ENCODE measurements at regions not wholly inside any gene's neighbourhood (a gene's known extent, or its start where the extent isn't known, plus 50 kb on each side); places are given as distances from the start of the nearest gene placed in this dataset.

DNA sequence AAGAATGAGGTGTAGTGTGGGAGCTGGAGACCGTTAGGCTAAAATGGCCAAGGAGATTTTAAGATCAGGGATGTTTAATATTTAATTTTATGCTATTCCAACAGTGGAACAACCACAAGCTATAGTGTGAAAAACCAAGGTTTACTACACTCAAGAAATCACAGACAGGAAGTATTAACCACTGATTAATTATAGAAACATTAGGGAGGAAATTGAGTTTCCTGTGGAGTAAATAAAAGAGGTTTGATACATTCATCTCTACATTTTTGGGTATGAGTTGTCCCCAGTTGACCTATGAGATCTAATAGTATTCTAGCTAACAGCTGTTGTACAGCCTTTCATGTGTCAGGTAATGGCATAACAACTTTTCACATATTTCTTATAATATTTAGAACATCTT is 103.7 kb upstream of the MPDZ start:
- DNase-seq (ENCODE audit: extremely low spot score, unreplicated experiment): no peak
- H3K4me3 Mint-ChIP-seq: no peak overlapping the region

DNA sequence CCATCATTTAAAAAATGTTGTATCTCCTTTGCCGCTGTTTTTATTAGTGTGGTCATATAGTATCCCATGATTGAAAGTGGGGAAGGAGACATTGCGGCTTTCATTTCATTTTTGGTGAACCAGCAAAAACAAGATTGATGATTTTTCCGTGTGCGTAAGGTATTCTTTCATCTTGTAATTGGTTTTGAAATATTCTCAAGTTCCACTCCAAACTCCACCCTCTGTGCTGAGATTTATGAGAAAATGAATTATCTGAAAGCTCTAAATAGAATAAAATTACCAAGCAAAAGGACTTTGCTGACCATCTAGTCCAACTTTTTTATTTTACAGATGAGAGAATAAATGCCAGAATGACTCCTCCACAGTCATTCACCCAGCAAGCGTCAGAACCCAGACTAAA is 103.1 kb upstream of the MPDZ start:
- peaks cover 5% of the 10 kb centered on the region for H3K36me3 Mint-ChIP-seq
- peaks cover 3% of the 10 kb centered on the region for H3K4me1 Mint-ChIP-seq (ENCODE audit: unreplicated experiment)
- no peak overlapping the region for H3K27ac Mint-ChIP-seq
- no peaks in the 10 kb centered on the region for H3K27me3 Mint-ChIP-seq
- TF ChIP-seq, protein P1, sequence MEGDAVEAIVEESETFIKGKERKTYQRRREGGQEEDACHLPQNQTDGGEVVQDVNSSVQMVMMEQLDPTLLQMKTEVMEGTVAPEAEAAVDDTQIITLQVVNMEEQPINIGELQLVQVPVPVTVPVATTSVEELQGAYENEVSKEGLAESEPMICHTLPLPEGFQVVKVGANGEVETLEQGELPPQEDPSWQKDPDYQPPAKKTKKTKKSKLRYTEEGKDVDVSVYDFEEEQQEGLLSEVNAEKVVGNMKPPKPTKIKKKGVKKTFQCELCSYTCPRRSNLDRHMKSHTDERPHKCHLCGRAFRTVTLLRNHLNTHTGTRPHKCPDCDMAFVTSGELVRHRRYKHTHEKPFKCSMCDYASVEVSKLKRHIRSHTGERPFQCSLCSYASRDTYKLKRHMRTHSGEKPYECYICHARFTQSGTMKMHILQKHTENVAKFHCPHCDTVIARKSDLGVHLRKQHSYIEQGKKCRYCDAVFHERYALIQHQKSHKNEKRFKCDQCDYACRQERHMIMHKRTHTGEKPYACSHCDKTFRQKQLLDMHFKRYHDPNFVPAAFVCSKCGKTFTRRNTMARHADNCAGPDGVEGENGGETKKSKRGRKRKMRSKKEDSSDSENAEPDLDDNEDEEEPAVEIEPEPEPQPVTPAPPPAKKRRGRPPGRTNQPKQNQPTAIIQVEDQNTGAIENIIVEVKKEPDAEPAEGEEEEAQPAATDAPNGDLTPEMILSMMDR (conservative IDR thresholded peaks at IDR 0.05): no peak
- DNase-seq (ENCODE audit: extremely low spot score, unreplicated experiment): no peak
- peaks cover 7% of the 10 kb centered on the region for H3K9me3 Mint-ChIP-seq
- H3K4me3 Mint-ChIP-seq: no peak overlapping the region

More for the DNA sequence above, 103.7 kb upstream of the MPDZ start:
- peaks cover 7% of the 10 kb centered on the region for H3K9me3 Mint-ChIP-seq
- H3K27me3 Mint-ChIP-seq: no peaks in the 10 kb centered on the region
- H3K36me3 Mint-ChIP-seq: peaks cover 5% of the 10 kb centered on the region
- H3K27ac Mint-ChIP-seq: no peak overlapping the region
- peaks cover 4% of the 10 kb centered on the region for H3K4me1 Mint-ChIP-seq (ENCODE audit: unreplicated experiment)
- TF ChIP-seq, protein P1 (conservative IDR thresholded peaks at IDR 0.05): no peak

DNA sequence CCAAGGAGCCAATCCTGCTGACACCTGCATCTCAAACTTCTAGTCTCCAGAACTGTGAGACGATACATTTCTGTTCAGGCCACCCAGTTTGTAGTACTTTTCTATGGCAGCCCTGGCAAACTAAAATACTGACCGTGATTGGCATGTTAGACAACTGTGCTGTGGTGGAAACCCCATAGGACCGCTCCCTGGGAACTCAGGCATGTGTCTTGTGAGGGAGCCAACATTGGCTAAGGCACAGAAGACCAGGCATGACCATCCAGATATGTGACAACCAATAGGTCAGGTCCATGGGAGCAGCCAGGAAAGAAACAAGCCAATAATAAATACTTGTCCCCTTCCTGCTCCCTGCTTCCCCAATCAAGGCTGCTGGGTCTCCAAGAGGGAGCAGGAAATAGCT is 101.4 kb upstream of the MPDZ start:
- no peak overlapping the region for H3K4me3 Mint-ChIP-seq

DNA sequence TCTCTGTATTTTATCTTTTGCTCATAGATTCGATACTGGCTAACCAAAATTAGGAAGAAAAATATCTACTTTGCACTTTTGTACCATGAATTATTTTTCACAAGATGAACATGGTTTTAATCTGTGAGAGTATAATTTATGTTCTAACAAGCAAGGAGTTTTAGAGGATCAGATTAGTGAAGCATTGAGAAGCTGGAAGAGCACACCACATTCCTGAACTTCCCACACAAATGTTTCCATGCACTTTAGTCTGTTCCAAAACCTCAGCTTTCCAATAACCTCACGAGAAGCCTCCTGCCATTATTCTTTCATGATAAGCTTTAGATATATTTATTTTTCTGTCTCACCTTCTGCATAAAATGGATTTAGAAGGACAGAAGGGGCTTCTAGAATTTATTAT is 98.7 kb upstream of the MPDZ start:
- TF ChIP-seq, protein P1 (conservative IDR thresholded peaks at IDR 0.05): no peak
- no peak for DNase-seq (ENCODE audit: extremely low spot score, unreplicated experiment)
- Mint-ChIP-seq H3K36me3 (no peaks in the 10 kb centered on the region), H3K9me3 (no peaks in the 10 kb centered on the region), H3K27me3 (no peaks in the 10 kb centered on the region), H3K4me1 (ENCODE audit: unreplicated experiment) (no peaks in the 10 kb centered on the region), H3K27ac (no peak overlapping the region), H3K4me3 (no peak overlapping the region)

More for the DNA sequence above, 101.4 kb upstream of the MPDZ start:
- DNase-seq (ENCODE audit: extremely low spot score, unreplicated experiment): no peak
- Mint-ChIP-seq H3K27me3 (no peaks in the 10 kb centered on the region), H3K36me3 (peaks cover 5% of the 10 kb centered on the region), H3K9me3 (peaks cover 7% of the 10 kb centered on the region), H3K4me1 (ENCODE audit: unreplicated experiment) (no peaks in the 10 kb centered on the region), H3K27ac (no peak overlapping the region)
- TF ChIP-seq, protein P1 (conservative IDR thresholded peaks at IDR 0.05): no peak

DNA sequence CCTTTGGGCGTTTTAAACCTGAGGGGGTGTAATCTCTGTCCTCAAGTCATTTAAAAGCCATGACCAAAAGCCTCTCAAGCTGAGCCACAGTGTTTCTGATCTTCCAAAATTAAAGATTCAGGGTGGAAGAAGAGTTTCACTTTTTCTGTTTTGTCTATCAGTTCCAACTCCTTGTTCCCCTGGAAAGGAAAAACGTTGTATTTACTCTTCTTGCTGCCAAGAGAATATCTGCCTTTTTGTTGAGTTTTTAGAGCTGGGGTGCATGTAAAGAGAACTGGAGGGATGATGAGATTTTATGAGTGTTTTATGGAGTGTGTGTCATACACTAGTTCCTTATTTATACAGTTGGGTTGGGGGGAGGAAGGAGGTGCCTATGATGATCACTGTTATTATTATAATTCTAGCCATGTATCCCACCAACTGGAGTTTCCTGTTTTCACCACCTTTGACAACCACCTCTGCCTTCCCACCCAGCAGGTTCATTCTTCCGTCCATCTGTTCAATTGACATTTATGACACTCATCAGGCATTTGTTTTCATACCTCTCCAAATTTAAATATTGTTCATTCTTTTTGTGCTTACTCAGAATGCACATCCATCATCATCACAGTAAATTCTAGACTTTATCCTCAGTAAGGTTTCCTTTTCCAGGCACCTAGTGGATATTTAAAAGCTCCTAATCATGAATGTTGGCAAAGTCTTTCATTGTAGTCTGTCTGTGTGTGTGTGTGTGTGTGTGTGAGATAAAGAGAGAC is 97.9 kb upstream of the MPDZ start:
- Mint-ChIP-seq H3K27ac (no peak overlapping the region), H3K4me1 (ENCODE audit: unreplicated experiment) (no peaks in the 10 kb centered on the region), H3K27me3 (no peaks in the 10 kb centered on the region), H3K36me3 (no peaks in the 10 kb centered on the region), H3K9me3 (no peaks in the 10 kb centered on the region), H3K4me3 (no peak overlapping the region)
- TF ChIP-seq, protein P1 (conservative IDR thresholded peaks at IDR 0.05): no peak
- DNase-seq (ENCODE audit: extremely low spot score, unreplicated experiment): no peak
